Right lobe of liver (tissue), 4 donors: ENCODE measurements at regions not wholly inside any gene's neighbourhood (a gene's known extent, or its start where the extent isn't known, plus 50 kb on each side); places are given as distances from the start of the nearest gene placed in this dataset.

Experiments used
- POLR2A ChIP-seq: fragments of 450-650 bp; IDR thresholded peaks from one replicate; pipeline ENCODE4 v1.6.1; 2017; ENCODE audit warnings: antibody characterized with exemption, mild to moderate bottlenecking
- TF ChIP-seq, protein P1 (sequence below), 4 donors: fragments of 200-600 bp in 3 of 4; fragments of 450-650 bp in 1 of 4; IDR thresholded peaks; one replicate each; pipeline versions ENCODE4 v1.5.1 to v1.8.0; 2016 to 2022; ENCODE audit warnings: antibody characterized with exemption in 4 of 4, mild to moderate bottlenecking in 2 of 4
- donor health status: DM: no; HTN: no; CAD: no.
- donor health status: DM: no; HTN: no; CAD: no.
- donor health status: DM: no; HTN: yes; CAD: no.

DNA sequence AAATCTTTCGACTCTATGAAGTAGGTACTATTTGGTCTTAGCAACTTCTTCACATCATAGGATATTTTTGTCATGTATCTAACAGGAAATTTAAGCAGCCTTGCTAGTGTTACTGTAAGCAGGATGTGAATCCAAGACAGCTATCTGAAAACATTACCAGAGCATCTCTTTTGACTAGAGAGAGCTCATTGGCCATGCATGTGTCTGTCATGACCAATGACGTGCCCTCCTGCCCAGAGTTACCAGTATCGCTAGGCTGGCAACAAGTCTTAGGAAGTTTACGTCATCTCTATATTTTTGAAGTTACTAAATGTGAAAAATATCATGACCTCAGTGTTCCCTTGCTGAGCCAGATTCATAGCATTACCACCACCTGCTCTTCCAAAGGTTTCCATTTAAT is 130.9 kb upstream of the TP63 start:
- TF ChIP-seq, protein P1, sequence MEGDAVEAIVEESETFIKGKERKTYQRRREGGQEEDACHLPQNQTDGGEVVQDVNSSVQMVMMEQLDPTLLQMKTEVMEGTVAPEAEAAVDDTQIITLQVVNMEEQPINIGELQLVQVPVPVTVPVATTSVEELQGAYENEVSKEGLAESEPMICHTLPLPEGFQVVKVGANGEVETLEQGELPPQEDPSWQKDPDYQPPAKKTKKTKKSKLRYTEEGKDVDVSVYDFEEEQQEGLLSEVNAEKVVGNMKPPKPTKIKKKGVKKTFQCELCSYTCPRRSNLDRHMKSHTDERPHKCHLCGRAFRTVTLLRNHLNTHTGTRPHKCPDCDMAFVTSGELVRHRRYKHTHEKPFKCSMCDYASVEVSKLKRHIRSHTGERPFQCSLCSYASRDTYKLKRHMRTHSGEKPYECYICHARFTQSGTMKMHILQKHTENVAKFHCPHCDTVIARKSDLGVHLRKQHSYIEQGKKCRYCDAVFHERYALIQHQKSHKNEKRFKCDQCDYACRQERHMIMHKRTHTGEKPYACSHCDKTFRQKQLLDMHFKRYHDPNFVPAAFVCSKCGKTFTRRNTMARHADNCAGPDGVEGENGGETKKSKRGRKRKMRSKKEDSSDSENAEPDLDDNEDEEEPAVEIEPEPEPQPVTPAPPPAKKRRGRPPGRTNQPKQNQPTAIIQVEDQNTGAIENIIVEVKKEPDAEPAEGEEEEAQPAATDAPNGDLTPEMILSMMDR (IDR thresholded peaks at IDR 0.05), result no peak
- no peak for TF ChIP-seq POLR2A
